OCI-LY3 (cell line): ENCODE measurements at regions not wholly inside any gene's neighbourhood (a gene's known extent, or its start where the extent isn't known, plus 50 kb on each side); places are given as distances from the start of the nearest gene placed in this dataset.

ENCODE experiments used
- H2AFZ ChIP-seq: fragments of 200-600, 300-600 bp; shearing (Covaris generic); 2 replicates; pipeline ENCODE4 v1.6.0; 2014; ENCODE audit warnings: antibody characterized with exemption, low read depth, low read length
- H3K27ac ChIP-seq: fragments of 200-600, 300-600 bp; sonication (generic); 2 replicates; pipeline ENCODE4 v1.5.1; 2014; ENCODE audit warnings: mild to moderate bottlenecking, low read length, moderate library complexity, mixed read lengths
- H3K27me3 ChIP-seq: fragments of 200-600, 300-600 bp; sonication (generic); 2 replicates; pipeline ENCODE4 v1.6.1; 2014; ENCODE audit warnings: low read depth, low read length, mixed read lengths
- H3K36me3 ChIP-seq: fragments of 200-600, 300-600 bp; sonication (generic); replicated peaks from 2 replicates; pipeline ENCODE3; 2014; ENCODE audit warnings: low read depth, low read length, mixed read lengths
- H3K4me1 ChIP-seq: fragments of 300-600, 200-600 bp; sonication (generic); 2 replicates; pipeline ENCODE4 v1.6.1; 2014; ENCODE audit warnings: low read length, mixed read lengths
- H3K4me2 ChIP-seq: fragments of 200-600, 300-600 bp; sonication (generic); 2 replicates; pipeline ENCODE4 v1.6.1; 2014; ENCODE audit warnings: low read length, mixed read lengths
- H3K4me3 ChIP-seq: fragments of 300-600, 200-600 bp; sonication (generic); 2 replicates; pipeline ENCODE4 v1.5.1; 2014; ENCODE audit warnings: antibody characterized with exemption, mild to moderate bottlenecking, low read length, moderate library complexity
- H3K79me2 ChIP-seq: fragments of 300-600, 200-600 bp; shearing (Covaris generic); 2 replicates; pipeline ENCODE4 v1.6.1; 2014; ENCODE audit warnings: mild to moderate bottlenecking, low read length, mixed read lengths
- H3K9ac ChIP-seq: fragments of 300-600, 200-600 bp; shearing (Covaris generic); 2 replicates; pipeline ENCODE4 v1.6.0; 2014; ENCODE audit warnings: mild to moderate bottlenecking, low read length, moderate library complexity
- H3K9me3 ChIP-seq: fragments of 200-600, 300-600 bp; shearing (Covaris generic); 2 replicates; pipeline ENCODE4 v1.6.1; 2014; ENCODE audit warnings: low read length, mixed read lengths; ENCODE audit not compliant: insufficient read depth
- H4K20me1 ChIP-seq: fragments of 200-600, 300-600 bp; sonication (generic); 2 replicates; pipeline ENCODE4 v1.6.1; 2016; ENCODE audit warnings: low read length, mixed read lengths; ENCODE audit not compliant: insufficient read depth
- EZH2phosphoT487 ChIP-seq: fragments of 200-600 bp; shearing (Covaris generic); IDR thresholded peaks from 2 replicates; pipeline ENCODE4 v1.6.1; 2018; ENCODE audit warnings: antibody characterized with exemption, mixed run types, low read depth
- TF ChIP-seq, protein P1 (sequence below): fragments of 200-600, 300-600 bp; sonication (generic); IDR thresholded peaks from 2 replicates; pipeline ENCODE4 v1.5.1; 2014; ENCODE audit warnings: antibody characterized with exemption, low read length, low read depth

DNA sequence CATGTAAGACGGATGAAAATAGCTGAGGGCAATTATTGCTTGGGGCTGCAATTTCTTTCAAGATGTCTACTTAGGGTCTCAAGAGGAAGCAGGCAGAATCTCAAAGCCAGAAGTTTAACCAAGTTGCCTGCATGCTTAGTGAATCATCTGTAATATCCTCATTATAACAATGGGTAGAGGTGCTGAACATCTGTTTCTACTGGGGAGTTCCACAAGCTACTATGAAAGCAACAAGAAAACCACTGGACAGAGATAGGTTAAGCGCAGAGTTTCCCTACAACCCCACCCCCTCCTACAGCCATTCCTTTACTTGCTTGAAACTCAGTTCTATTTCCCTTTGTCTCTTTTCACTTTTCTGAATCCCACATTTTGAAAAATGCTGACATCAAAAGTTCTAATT is 759.4 kb upstream of the GBE1 start:
- no peaks in the 10 kb centered on the region for H3K27me3 ChIP-seq
- no peaks in the 10 kb centered on the region for H3K79me2 ChIP-seq
- H4K20me1 ChIP-seq = no peaks in the 10 kb centered on the region
- no peak overlapping the region for H3K9ac ChIP-seq
- TF ChIP-seq, protein P1, sequence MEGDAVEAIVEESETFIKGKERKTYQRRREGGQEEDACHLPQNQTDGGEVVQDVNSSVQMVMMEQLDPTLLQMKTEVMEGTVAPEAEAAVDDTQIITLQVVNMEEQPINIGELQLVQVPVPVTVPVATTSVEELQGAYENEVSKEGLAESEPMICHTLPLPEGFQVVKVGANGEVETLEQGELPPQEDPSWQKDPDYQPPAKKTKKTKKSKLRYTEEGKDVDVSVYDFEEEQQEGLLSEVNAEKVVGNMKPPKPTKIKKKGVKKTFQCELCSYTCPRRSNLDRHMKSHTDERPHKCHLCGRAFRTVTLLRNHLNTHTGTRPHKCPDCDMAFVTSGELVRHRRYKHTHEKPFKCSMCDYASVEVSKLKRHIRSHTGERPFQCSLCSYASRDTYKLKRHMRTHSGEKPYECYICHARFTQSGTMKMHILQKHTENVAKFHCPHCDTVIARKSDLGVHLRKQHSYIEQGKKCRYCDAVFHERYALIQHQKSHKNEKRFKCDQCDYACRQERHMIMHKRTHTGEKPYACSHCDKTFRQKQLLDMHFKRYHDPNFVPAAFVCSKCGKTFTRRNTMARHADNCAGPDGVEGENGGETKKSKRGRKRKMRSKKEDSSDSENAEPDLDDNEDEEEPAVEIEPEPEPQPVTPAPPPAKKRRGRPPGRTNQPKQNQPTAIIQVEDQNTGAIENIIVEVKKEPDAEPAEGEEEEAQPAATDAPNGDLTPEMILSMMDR = no peak
- TF ChIP-seq EZH2phosphoT487 = no peak
- H2AFZ ChIP-seq = no peak overlapping the region
- H3K9me3 ChIP-seq = no peaks in the 10 kb centered on the region
- H3K36me3 ChIP-seq = no peaks in the 10 kb centered on the region
- H3K4me2 ChIP-seq = no peak overlapping the region
- H3K27ac ChIP-seq = no peak overlapping the region
- H3K4me1 ChIP-seq = no peaks in the 10 kb centered on the region
- no peak overlapping the region for H3K4me3 ChIP-seq

DNA sequence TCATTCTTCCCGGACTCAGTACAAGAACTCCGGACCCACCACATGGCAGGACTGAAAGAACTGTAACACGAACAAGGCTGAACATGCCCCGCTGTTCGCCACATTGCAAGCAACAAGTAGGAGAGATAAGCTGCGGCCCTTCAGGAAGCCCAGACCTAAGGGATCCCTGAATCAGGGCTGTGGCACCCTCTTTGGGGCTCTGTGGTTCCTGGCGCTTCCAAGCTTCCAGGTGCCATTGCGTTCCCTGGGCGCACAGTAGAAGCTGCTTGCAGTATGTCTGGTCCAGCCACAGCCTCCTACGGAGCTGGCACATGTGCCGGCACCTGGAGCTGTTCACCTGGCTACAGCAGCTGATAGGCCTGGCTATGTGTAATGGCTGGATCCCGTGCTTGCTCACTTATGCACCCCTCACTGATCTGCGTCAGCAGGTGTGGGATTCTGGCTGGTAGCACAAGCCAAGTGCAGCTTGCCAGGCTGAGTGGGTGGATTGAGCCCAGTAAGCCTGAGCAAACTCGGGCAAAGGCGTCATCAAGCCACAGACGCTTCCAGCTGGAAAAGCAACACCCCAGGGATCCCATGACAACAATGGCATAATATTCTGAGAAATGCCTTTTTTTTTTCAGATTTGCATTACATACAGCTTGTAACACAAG is 748.6 kb upstream of the GBE1 start:
- TF ChIP-seq EZH2phosphoT487 = no peak
- TF ChIP-seq, protein P1 = no peak
- Histone ChIP-seq H3K4me3 (no peak overlapping the region), H3K27ac (no peak overlapping the region), H4K20me1 (no peaks in the 10 kb centered on the region), H3K79me2 (no peaks in the 10 kb centered on the region), H3K27me3 (no peaks in the 10 kb centered on the region), H3K4me1 (no peaks in the 10 kb centered on the region), H3K9ac (no peak overlapping the region), H2AFZ (no peak overlapping the region), H3K36me3 (peaks cover 5% of the 10 kb centered on the region), H3K4me2 (no peak overlapping the region), H3K9me3 (no peaks in the 10 kb centered on the region; the same call in 1 of the 2 replicates)

DNA sequence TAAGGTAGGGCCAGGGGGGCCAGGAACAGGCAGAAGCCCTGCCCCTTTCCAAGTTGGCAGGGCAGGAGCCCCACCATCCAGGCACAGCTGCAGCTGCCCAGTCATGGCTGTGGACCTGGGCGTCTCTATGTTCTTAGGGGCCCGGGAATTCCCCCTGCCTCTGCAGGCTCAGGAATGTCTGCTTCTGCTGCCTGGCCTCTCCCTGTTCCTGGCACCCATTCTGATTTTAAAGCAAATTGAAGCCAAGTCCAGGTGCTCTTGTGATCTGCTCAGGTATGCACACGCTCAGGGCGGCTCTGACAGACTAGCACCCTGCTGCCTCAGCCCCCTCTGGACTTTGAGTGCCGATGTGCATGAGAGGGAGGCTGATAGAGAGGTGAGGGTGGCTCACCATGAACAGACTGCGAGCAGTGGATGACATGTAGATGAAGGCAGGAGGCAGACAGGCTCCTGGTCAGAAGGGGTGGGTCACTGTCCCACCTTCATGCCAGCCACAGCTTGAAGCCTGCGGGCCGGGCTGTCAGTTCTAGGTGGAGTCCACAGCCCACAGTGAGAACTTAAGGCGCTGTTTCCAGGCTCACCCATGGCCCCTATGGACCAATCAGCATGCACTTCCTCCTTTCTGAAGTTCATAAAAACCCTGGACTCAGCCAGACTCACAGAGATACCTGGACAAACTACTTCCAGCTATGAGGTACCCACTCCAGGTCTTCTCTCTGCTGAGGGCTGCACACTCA is 747.8 kb upstream of the GBE1 start:
- no peaks in the 10 kb centered on the region for H3K79me2 ChIP-seq
- no peak overlapping the region for H2AFZ ChIP-seq
- no peaks in the 10 kb centered on the region for H3K27me3 ChIP-seq
- H3K4me3 ChIP-seq = no peak overlapping the region
- no peak overlapping the region for H3K4me2 ChIP-seq
- no peak overlapping the region for H3K27ac ChIP-seq
- no peaks in the 10 kb centered on the region for H3K4me1 ChIP-seq
- H3K9me3 ChIP-seq = no peaks in the 10 kb centered on the region; the same call in 1 of the 2 replicates
- H3K9ac ChIP-seq = no peak overlapping the region
- peaks cover 5% of the 10 kb centered on the region for H3K36me3 ChIP-seq
- TF ChIP-seq EZH2phosphoT487 = no peak
- TF ChIP-seq, protein P1 = no peak
- no peaks in the 10 kb centered on the region for H4K20me1 ChIP-seq

DNA sequence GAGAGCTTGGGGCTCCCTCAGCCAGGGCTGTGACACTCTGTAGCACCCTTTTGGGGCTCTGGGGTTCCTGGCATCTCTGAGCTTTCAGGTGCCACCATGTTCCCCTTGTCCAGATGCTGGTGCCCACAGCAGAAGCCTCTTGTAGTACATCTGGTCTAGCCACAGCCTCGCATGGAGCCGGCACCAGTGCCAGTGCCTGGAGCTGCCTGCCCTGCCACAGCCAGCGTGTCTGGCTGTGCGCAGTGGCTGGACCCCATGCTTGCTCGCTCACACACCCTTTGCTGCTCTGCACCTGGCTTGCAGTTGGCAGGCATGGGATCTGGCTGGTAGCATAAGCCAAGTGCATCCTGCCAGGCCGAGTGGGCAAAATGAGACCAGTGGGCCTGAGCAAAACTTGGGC is 744.8 kb upstream of the GBE1 start:
- no peaks in the 10 kb centered on the region for H3K27me3 ChIP-seq
- H4K20me1 ChIP-seq = no peaks in the 10 kb centered on the region
- H3K9ac ChIP-seq = no peak overlapping the region
- no peak overlapping the region for H3K27ac ChIP-seq
- H3K4me3 ChIP-seq = no peak overlapping the region
- H3K4me2 ChIP-seq = no peak overlapping the region
- H3K79me2 ChIP-seq = no peaks in the 10 kb centered on the region
- H3K36me3 ChIP-seq = peaks cover 5% of the 10 kb centered on the region
- TF ChIP-seq, protein P1 = no peak
- TF ChIP-seq EZH2phosphoT487 = no peak
- no peaks in the 10 kb centered on the region; the same call in 1 of the 2 replicates for H3K9me3 ChIP-seq
- H2AFZ ChIP-seq = no peak overlapping the region
- no peaks in the 10 kb centered on the region for H3K4me1 ChIP-seq
